GM19468 (cell line): ENCODE measurements at regions not wholly inside any gene's neighbourhood (a gene's known extent, or its start where the extent isn't known, plus 50 kb on each side); places are given as distances from the start of the nearest gene placed in this dataset.

ENCODE experiments used
- ATAC-seq: cut with Tn5 transposase; IDR thresholded peaks from one replicate; pipeline ENCODE4 v1.9.1; 2021; ENCODE audit warnings: mild to moderate bottlenecking, moderate library complexity, moderate number of reproducible peaks; ENCODE audit not compliant: unreplicated experiment; ENCODE audit errors: extremely low read depth

DNA sequence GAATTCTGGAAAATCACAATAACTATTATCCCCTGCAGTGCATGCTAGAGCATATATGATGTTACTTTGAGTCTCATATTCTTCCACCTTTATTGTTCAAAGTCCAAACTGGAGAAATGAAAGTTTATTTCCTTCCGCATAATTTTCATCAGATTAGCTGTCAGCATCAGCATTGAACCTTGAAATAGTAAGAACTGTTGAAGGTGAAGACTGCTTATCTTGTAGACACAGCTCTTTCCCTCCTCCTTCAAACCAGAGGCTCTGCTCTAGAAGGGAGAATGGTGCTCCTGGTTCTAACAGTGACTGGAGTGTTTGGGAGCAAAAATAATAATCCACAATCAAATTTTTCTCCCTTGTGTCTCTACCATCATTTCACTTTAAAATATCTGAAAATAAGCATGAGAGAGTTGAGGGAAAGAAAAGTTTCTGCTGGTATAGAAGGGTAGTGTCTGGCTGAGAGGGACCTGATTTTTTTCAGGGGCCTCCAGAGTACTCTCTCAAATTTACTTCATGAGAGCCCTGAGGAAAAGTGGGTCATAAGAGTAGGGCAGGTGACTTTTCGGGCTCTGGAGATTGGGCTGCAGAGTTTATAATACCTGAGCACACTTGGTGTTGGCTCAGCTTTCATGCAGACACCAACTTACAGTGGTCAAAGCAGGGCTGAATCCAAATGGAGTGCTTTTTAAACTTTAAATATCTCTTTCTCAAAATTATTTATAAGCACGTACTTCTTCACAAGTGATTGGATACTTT, 170.4 kb downstream of the ZDHHC21 start:
- no peak for ATAC-seq

DNA sequence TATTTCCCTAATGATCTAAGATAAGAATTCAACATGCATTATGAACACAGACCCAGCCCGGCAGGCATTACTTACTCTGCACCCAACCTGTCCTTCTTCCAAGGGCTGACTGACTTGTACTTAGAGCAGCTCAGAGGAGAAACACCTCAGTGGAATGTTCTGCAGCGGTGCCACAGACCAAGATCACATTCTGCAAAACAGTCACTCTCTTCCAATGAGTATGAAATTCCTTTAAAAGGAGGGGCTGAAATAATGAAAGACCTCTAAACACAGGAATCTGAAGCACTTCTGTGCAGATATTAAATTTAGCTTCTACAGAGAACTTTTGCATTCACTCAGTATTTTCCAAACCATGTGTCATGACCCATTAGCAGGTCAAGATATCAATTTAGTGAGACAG, 172.9 kb downstream of the ZDHHC21 start:
- ATAC-seq, result no peak

DNA sequence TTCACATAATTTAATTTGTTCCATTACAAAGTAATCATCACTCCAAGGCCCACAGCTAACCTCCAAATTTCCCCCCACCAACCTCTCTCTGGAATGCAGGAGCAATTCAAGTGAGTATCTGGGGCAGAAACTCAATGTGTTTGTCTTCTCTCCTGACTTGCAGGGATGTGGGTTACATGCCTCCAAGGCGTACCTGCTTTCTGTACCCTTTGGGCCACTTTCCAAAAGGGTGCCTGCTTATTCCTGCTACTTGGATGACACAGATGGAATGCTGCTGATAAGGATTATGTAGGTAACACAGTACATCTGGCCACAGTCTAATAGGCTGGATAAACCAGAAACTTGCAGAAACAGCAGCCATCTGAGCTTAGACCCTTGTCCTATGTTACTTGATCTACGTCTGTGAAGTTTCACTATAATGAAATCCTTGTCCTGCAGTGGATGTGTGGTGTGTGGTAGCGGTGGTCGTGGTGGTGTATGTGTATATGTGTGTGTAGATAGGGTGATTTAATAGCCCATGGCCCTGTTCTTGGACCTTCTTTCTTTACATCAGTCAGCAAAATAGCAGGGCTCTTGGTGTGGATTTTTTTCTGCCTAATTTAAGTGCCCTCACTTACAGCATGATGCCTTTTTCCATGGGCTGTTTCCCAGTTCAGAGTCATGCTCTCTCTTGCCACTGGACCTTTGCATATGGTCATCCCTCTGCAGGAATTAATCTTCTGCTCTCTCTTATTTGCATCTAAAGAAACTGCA, 175.9 kb downstream of the ZDHHC21 start:
- no peak for ATAC-seq

DNA sequence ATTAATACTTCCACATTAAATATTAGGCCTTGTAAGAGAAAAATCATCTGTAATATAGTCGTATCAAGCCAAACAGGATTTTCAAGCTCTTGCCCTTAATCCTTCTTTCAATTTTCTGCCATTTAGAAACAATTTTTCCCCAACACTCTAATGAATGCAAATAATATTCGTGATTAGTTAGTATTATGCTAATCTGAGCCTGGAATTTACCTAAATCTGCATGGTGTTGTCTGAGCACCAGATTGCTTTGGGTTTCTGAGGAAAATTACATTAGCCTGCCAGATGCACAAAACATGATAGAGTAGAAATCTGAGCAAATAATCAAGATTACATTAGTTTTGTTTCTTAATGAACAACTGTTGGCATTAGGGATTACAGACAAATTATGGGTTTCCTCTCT, 176.6 kb downstream of the ZDHHC21 start:
- ATAC-seq, result no peak

DNA sequence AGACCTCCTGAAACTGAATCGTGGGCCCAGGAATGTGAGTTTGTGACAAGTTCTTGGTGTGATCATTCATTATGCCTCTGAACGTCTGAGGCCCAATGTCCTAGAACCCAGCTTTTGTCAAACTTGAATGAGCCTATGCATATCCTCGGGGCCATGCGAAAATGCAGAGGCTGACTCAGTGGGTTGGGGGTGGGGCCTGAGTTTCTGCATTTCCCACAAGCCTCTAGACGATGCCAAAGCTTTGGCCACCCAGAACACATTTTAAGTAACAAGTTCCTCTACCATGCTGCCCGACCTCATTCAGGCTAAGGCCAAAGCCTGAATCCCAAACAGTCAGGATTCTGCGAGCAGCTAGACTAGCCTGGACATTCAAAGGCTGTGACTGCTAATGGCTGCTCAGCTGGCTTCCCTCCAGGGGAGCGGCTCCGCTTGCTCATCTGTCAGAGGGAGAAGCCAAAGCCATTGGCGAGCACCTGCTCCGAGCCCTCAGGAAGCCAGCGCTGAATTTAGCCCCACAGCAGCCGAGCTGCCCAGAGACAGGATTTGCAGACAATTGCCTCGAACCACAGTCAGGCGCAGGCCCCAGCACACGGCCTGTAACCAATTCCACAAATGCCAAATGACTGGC, 177.5 kb downstream of the ZDHHC21 start:
- no peak for ATAC-seq

DNA sequence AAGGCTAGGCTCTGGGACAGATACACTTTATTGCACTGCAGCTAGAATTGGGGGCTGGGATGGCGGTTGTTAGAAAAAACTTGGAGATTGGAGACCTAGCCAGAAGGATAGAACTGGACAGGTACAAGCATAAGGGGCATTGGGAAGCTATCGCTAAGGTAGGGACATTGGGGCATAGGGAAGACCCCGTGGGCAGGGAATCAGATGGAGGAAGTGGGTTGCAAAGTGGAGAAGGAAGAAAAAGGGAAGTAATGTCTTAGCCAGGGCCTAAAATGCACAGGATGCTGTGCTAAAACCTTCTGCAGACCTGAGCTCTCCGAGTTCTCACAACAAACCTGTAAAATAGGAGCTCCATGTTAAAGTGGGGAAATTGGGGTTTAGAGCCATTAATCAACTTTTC, 178.2 kb downstream of the ZDHHC21 start:
- no peak for ATAC-seq

DNA sequence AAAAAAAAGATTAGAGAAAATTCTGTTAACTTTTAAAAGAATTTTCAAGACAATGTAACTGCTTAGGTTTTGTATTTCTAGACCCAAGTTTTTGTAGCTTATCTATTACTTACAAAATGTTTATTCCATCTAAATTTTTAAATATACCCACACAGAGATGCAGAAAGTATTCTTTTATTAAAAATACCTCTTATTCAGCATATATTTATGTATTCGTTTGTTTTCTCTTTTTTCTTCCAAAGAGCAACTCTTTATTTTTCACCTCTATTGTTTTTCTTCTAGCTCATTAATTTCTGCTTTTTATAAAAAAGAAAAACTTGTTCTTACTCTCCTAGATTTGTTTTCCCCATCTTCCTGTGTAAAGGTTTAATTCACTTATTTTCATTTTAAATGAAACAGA, 180.3 kb downstream of the ZDHHC21 start:
- ATAC-seq, result no peak

DNA sequence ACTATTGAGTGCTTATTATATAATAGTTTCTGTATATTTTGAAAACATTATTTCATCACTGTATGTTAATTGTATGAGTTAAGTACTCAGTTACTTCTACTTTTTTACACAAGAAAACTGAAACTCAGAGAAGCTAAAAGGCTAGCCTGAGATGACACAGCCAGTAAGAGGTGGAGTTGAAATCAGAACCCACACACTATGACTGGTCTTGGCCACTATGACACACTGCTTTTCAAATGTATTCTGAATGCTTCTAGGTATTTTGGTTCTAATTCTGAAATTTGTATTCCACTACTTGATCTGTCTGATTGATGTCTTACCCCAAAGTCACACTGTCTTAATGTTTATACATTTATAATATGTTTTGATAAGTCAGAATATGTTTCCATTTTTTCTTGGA, 181.8 kb downstream of the ZDHHC21 start:
- ATAC-seq, result no peak

DNA sequence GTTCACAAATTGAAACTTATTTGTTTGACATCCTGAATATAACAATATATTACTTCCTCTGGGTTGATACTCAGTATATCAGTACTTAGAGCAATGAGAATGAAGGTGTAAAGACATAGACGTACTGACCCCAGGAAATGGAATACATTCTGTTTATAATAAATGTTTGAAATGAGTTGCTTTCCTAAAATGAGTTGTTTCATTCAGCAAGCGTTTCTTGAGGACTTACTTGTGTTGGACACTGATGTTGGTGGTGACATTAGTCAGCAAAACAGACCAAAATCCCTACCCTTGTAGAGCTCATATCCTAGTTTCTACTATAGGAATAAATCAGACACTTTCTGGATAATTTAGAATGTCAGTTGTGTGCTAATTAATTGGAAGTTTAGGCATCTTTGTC, 184.3 kb downstream of the ZDHHC21 start:
- ATAC-seq, result no peak

DNA sequence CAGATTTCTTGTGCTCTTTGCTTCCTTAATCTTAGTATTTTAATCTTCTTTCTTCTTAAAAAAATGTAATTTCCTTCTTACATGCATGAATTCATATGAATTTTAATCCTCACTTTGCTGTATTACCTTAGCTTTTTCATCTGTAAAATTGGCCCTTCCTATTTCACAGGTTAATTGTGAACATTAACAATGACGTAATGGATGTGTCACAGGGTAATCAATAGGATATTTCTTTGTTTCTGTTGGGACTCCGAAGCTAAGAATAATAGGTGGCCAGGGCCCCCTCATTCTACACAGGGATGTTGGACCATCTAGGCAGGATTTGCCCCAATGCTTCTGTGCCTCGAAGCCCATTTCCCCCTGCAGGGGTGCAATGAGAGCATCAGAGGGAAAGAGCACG, 187.4 kb upstream of the NFIB start:
- ATAC-seq, result no peak

DNA sequence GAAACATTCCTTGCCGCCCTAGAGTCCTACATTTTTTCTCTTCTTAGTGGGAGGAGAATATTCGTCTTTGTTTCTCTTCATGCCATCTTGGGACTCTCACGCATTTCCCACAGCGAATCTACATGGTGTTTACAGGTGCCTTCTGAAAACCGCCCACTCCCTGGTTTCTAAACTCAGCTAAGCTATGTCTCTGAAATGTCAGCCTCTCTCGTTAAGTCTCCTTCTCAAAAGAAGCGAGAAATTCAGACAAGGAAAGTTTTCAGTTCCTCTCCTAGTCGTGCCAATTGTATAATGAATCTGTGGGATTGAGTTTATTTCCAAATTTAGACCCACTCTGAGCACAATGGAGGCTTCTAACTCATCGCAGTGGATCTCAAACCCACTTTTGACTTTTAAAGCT, 186.8 kb upstream of the NFIB start:
- ATAC-seq, result no peak

DNA sequence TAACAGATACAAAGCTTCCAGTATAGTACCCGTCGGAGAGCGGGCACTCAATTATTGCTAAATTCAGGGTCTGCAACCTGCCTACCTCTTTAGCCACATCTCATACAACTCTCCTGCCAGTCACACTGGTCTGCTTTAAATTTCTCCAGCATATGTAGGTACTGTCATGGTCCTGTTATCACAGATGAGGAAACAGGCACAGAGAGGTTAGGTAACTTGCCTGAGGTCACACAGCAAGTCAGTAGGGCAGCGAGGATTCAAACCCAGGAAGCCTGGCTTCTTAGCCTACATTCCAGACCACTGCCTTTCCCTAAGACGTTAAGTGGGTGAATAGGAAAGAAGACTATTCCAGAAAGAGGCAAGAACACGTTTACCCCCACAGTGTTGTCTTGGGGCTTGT, 186.0 kb upstream of the NFIB start:
- ATAC-seq, result no peak

DNA sequence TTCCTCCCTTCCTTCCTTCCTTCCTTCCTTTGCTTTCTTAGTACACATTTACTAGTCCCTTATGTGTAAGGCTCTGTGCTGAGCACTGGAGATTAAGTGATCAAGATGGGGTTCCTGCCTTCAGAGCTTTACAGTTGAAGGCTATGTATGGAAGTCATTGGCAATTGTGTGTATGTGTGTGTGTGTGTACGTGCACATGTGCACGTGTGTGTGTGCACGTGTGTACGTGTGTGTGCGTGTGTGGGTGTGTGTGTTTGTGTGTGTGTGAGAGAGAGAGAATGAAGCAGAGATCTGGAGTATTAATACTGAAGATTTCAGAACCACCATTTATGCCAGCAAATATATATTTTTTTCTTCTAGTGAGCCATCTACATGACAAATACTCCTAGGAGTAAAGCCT, 184.9 kb upstream of the NFIB start:
- no peak for ATAC-seq

DNA sequence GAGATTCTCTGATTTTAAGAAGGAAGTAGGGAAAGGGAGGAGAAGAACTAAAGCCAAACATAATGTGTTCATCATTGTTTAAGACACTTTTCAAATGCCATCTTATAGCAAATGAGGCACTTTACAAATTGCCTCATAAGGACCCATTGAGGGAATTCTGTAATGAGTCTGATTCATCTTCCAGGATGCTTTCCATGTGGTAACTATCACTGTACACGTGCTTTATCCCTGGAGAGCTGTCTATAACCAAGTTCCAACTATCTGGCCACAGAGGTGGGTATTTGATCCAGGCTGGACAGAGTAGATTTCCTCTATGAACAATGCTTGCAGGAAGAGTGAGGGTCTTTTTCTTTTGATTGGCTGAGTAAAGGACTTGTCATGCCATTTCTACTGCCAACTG, 183.5 kb upstream of the NFIB start:
- no peak for ATAC-seq

DNA sequence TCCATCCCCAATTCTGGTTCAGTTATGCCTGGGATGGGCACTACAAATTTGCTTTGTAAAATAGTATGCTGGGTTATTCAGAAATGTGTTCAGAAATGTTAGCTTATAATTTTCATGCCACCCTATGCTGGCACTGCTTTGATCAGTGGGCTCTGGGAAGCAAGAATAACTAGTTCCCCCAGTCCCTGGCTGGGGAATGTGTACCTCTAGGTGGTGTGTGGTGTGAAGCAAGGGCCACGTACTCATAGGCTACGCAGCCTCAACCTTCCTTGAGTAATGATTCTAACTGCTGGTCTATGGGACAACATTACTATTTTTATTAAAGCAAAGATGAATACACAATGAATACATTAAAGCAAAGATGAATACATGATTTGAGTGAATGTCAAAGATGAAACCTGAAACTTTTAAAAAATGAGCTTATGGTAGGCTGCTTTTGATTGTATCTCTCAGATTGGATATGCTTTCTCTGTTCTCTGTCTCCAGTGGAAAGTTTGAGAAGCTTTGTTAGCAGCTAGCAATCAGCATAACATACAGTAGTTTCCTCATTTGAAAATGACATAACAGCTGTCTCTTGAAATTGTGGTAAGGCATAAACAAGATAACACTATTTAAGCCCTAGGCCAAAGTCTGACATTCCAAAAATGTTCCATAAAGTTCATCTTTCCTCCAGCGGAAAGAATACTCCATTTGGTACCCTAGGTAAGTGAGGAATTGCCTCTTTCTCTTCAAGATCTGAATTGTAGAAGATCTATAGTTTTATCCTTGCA, 174.7 kb upstream of the NFIB start:
- no peak for ATAC-seq

DNA sequence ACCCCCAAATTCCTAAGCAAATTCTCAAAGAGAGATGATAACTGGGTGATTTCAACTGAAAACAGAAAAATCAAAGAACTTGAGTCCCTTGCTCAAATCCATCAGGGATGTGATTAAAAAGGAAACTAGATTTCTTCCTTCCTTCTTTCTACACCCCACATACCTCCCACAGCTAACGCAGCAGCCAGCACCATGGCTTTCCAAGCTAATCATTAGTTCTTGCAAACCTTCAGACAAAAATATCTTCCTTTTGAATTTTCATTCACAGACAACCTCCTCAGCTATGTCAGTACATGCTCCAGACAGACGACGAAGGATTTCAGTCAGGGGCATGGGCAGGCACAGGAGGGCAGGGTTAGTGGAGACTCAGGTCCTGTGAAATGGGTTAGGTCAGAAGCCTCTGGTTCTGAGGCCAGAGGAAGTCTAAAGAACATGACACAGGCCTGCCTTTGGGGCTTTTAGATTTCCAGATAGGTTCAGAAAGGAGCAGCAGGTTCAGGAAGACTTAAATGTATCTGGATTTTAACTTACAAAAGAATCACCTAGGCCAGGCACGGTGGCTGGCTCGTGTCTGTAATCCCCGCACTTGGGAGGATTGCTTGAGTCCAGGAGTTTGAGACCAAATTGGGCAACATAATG, 173.7 kb upstream of the NFIB start:
- ATAC-seq, result no peak

DNA sequence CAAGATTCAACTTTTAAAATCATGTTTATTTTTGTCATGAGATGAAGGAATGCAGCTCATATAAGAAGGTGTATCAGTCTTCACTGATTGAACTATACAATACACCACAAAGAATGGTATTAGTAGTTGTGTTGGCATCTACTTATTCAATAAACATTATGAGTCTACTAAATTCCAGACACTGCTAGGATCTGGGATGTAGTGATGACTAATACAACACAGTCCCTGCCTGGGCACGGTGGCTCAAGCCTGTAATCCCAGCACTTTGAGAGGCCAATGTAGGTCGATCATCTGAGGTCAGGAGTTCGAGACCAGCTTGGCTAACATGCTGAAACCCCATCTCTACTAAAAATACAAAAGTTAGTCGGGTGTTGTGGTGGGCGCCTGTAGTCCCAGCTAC, 171.4 kb upstream of the NFIB start:
- no peak for ATAC-seq

DNA sequence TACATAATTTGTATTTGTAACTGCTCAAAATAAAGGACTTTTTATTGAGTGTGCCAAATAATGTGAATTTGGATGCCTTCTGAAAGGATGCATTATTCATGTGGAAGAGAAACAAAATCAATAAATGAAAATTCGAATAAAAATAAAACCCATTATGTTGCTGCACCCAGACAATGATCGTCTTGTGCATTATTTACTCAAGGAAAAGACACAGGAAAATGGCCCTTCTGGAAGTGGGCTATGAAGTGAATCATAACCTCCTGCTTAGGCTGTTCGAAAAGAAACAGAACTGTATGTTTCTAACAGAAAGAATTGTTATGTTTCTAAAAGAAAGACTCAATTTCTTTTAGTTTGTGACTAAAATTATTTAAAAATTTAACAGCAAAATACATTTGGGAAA, 168.9 kb upstream of the NFIB start:
- ATAC-seq, result no peak

DNA sequence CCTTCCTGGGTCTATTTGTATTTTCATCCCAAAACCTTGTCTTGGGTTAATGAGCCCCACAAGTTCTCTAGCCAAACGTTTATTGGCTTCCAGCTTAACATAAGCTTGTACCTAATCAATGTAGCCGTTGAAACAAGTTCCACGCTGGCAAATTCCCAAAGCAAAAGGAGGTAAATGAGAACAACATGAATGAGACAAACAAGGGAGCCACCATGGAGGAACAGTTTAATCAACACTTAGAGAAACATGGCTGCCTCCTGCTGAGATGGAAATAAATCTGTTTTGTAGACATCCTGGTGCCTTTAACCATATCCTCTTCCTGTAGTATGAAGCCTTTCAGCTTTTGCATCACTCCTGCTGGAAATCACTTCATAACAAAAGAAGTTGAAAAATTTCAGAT, 166.6 kb upstream of the NFIB start:
- no peak for ATAC-seq

DNA sequence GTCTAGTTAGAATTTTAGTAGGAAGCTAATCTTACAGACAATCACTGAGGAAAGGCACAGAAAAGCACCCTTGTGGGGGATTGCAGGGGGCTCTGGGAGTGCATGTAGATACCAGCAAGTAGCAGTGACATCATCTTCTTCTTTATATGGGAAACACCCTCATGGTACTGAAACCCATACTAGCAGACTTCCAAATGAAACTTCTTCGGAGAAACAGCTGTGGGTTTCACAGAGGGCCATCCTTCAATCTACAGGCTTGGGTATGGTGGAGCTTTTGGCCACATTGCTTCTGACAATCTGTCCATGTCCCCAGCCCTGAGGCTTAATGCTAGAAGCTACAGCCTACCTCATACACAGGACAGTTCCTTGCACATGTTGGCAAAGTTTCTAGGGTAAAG, 165.2 kb upstream of the NFIB start:
- ATAC-seq, result peak; percentile 31
